Omental fat pad (tissue), 3 donors: ENCODE measurements at regions not wholly inside any gene's neighbourhood (a gene's known extent, or its start where the extent isn't known, plus 50 kb on each side); places are given as distances from the start of the nearest gene placed in this dataset. TPM values are rescaled to one million over a fixed set of nuclear protein-coding genes. Genes with fewer than 3 reads are reported as not detected.

Experiments used
- ATAC-seq: fragments of 150-250 bp; one replicate; pipeline ENCODE4 v1.9.1; 2016; ENCODE audit warnings: mild to moderate bottlenecking, moderate library complexity; ENCODE audit not compliant: low FRiP score
- DNase-seq: peaks from one replicate; pipeline ENCODE4 v3.0.0-alpha.2; 2019; ENCODE audit warnings: low spot score
- small RNA-seq: library from RNA; depleted of rRNA; stranded (forward); fragments of <200 nt; gene quantifications from one replicate; pipeline ENCODE3, GENCODE V24; 2016
- TF ChIP-seq, protein P1 (sequence below), 3 donors: fragments of 450-650 bp; IDR thresholded peaks; one replicate each; pipeline ENCODE4 v1.5.1; 2016 to 2017; ENCODE audit warnings: antibody characterized with exemption in 3 of 3, mild to moderate bottlenecking in 3 of 3, moderate library complexity in 2 of 3

DNA sequence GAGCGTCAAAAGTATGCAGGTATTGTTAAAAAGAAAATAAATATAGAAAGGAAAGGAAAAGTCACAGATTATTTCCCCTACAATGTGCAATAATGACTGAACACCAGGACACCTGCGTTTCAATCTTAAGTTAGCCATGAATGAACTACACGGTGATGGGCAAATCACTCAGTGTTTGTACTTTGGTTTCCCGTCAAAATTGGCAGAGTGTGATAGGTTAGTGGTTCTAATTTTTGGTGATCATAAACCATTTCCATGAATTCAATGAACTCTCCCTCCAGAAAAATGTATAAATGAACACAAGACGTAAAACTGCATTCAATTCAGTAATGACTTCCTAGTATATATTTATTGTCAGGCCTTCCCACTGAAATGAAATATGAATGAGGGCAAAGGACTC is 59.0 kb upstream of the ITGA1 start:
- no peak for DNase-seq
- TF ChIP-seq, protein P1, sequence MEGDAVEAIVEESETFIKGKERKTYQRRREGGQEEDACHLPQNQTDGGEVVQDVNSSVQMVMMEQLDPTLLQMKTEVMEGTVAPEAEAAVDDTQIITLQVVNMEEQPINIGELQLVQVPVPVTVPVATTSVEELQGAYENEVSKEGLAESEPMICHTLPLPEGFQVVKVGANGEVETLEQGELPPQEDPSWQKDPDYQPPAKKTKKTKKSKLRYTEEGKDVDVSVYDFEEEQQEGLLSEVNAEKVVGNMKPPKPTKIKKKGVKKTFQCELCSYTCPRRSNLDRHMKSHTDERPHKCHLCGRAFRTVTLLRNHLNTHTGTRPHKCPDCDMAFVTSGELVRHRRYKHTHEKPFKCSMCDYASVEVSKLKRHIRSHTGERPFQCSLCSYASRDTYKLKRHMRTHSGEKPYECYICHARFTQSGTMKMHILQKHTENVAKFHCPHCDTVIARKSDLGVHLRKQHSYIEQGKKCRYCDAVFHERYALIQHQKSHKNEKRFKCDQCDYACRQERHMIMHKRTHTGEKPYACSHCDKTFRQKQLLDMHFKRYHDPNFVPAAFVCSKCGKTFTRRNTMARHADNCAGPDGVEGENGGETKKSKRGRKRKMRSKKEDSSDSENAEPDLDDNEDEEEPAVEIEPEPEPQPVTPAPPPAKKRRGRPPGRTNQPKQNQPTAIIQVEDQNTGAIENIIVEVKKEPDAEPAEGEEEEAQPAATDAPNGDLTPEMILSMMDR (IDR thresholded peaks at IDR 0.05): no peak
- no peak for ATAC-seq

DNA sequence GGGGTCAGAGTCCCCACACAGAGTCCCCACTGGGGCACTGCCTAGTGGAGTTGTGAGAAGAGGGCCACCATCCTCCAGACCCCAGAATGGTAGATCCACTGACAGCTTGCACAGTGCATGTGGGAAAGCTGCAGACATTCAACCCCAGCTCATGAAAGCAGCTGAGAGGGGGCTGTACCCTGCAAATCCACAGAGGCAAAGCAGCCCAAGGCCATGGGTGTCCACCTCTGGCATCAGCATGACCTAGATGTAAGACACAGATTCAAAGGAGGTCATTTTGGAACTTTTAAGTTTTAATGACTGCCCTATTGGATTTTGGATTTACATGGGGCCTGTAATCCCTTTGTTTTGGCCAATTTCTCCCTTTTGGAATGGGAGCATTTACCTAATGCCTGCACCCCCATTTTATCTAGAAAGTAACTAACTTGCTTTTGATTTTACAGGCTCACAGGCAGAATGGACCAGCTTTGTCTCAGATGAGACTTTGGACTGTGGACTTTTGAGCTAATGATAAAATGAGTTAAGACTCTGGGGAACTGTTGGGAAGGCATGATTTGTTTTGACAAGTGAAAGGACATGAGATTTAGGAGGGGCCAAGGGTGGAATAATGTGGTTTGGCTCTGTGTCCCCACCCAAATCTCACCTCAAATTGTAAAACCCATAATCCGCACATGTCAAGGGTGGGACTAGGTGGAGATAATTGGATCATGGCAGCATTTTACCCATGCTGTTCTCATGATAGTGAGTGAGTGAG is 56.3 kb upstream of the ITGA1 start:
- no peak for DNase-seq
- TF ChIP-seq, protein P1 (IDR thresholded peaks at IDR 0.05): no peak
- no peak for ATAC-seq

DNA sequence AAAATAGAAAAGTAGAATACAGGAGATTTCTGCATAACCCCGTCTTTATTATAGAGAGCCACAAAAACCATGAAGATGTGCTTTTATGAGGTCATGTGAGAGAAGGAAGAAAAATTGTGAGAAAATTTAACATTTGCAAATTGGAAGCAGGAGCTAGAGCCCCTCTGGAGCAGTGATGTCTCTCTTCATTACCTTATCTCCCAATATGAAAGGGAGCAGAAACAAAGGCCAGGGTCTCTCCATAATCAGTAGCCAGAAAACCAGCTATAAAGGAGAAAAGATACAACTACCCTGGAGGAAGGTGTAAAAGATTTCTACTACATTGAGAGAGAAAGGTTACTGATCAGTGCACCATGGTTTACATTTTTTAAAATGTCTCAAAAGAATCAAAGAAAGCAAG is 53.2 kb upstream of the ITGA1 start:
- TF ChIP-seq, protein P1 (IDR thresholded peaks at IDR 0.05): no peak
- DNase-seq (no peak), ATAC-seq (no peak)

DNA sequence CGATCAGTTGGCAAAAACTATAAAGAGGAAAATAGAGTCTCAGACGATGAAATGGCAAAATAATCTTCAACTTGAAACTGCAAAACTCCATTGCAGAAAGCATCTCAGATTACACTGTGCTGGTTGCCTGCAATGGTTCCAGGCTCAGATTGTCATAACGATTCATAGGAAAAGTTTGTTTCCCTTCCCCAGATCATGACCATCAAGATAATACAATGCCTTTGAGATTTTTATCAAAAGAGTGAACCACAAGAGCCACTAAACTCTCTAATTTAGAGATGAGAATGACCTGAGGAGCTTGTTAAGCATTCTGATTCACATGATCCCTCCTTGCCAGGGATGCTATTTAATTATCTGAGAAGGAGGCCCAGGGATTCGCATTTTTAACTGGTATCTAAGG is 52.6 kb upstream of the ITGA1 start:
- TF ChIP-seq, protein P1 (IDR thresholded peaks at IDR 0.05): no peak
- no peak for DNase-seq
- ATAC-seq: no peak

Small RNA genes in the stretch of these regions (small RNA-seq; reads per million reads assigned to genes)
- gene RPS17P11: not detected
